HUES64 (cell line): ENCODE measurements at regions not wholly inside any gene's neighbourhood (a gene's known extent, or its start where the extent isn't known, plus 50 kb on each side); places are given as distances from the start of the nearest gene placed in this dataset.

ENCODE experiments used
- H3K27ac ChIP-seq: 2 replicates; pipeline ENCODE4 v1.7.0; 2013; ENCODE audit warnings: low read depth, low read length, inconsistent platforms
- H3K27me3 ChIP-seq: 2 replicates; pipeline ENCODE4 v1.6.1; 2013; ENCODE audit warnings: mild to moderate bottlenecking, low read length; ENCODE audit not compliant: insufficient read depth
- H3K36me3 ChIP-seq: 2 replicates; pipeline ENCODE4 v1.6.1; 2013; ENCODE audit warnings: mild to moderate bottlenecking, low read length; ENCODE audit not compliant: insufficient read depth
- H3K4me1 ChIP-seq: 2 replicates; pipeline ENCODE4 v1.6.1; 2013; ENCODE audit warnings: mild to moderate bottlenecking, low read length, moderate library complexity; ENCODE audit not compliant: insufficient read depth
- H3K4me3 ChIP-seq: 2 replicates; pipeline ENCODE4 v1.5.1; 2013; ENCODE audit warnings: mild to moderate bottlenecking, low read length, moderate library complexity
- H3K9ac ChIP-seq: 2 replicates; pipeline ENCODE4 v1.6.1; 2013; ENCODE audit warnings: mild to moderate bottlenecking, low read depth, low read length
- H3K9me3 ChIP-seq: 2 replicates; pipeline ENCODE4 v1.6.1; 2013; ENCODE audit warnings: low read depth, low read length; ENCODE audit not compliant: insufficient read depth
- WGBS: fragments of 150-250, 120-280 bp; methylation state at CpG from one replicate; pipeline ENCODE4 v1.1.7; 2013; ENCODE audit warnings: missing lambda C conversion rate; 5-methylcytosine and 5-hydroxymethylcytosine counted together

GRCh38 chr4:166426300-166426863 lies 553.3 kb downstream of the TLL1 start:
- H3K27ac ChIP-seq: no peak overlapping the region
- H3K9ac ChIP-seq: no peak overlapping the region
- H3K27me3 ChIP-seq: no peaks in the 10 kb centered on the region
- no peaks in the 10 kb centered on the region for H3K36me3 ChIP-seq
- H3K9me3 ChIP-seq: no peaks in the 10 kb centered on the region
- H3K4me3 ChIP-seq: no peak overlapping the region
- H3K4me1 ChIP-seq: no peaks in the 10 kb centered on the region
- WGBS: 100% methylated on average over 1 of the region's 2 CpGs

DNA sequence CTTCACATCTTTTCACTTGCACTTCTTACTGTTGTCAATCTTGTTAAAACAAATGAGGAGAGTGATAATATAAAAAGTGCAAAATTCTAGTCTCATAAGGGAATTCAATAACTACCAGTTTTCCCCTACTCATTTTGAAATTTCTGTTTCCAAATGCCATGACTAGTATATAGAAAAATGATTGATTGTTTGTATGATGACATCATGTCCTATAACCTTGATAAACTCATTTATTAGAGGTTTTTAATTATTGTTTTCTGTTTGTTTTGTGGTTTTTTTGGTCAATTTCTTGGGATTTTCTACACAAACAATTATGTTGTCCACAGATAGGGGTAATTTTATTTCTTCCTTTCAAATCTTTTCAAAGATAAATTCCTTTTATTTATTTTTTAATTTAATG lies 559.1 kb downstream of the TLL1 start:
- Histone ChIP-seq H3K36me3 (no peaks in the 10 kb centered on the region), H3K9me3 (no peaks in the 10 kb centered on the region), H3K9ac (no peak overlapping the region), H3K4me3 (no peak overlapping the region), H3K27ac (no peak overlapping the region), H3K4me1 (no peaks in the 10 kb centered on the region), H3K27me3 (no peaks in the 10 kb centered on the region)

- H3K4me3 ChIP-seq: no peak overlapping the region
- H3K27ac ChIP-seq: no peak overlapping the region
Measured at GRCh38 chr4:166432842-166433241, 559.8 kb downstream of the TLL1 start.

DNA sequence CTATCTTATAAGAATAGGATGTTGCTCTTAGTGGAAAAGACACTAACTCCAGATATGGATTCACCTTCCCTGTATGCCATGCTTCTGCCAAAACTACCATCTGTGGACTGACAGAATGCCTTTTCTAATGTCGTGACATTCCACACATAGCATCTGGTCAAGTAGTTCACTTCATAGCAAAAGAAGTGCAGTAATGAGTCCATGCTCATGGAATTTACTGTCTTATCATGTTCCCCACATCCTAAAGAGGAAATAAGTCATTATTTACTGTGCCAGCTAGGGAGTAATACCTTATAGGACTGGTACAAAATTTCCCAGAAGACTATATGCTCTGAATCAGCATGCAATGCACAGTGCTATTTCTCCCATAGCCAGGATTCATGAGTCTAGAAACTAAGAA lies 562.4 kb downstream of the TLL1 start:
- Histone ChIP-seq H3K9ac (no peak overlapping the region), H3K4me3 (no peak overlapping the region), H3K27ac (no peak overlapping the region; the same call in 1 of the 2 replicates), H3K27me3 (no peaks in the 10 kb centered on the region), H3K9me3 (no peaks in the 10 kb centered on the region), H3K4me1 (no peaks in the 10 kb centered on the region), H3K36me3 (no peaks in the 10 kb centered on the region)
- 0% methylated on average over 1 of the region's 1 CpG for WGBS

More at GRCh38 chr4:166432842-166433241, 559.8 kb downstream of the TLL1 start:
- H3K4me1 ChIP-seq: no peaks in the 10 kb centered on the region
- no peaks in the 10 kb centered on the region for H3K36me3 ChIP-seq
- no peaks in the 10 kb centered on the region for H3K27me3 ChIP-seq
- no peak overlapping the region for H3K9ac ChIP-seq
- H3K9me3 ChIP-seq: no peaks in the 10 kb centered on the region

GRCh38 chr4:166458756-166459155 lies 585.7 kb downstream of the TLL1 start:
- H3K27ac ChIP-seq: no peak overlapping the region
- no peaks in the 10 kb centered on the region for H3K4me1 ChIP-seq
- no peaks in the 10 kb centered on the region for H3K36me3 ChIP-seq
- H3K4me3 ChIP-seq: no peak overlapping the region
- H3K9me3 ChIP-seq: 0 out of 2 replicates have a peak, but pooled peaks cover 3% of the 10 kb centered on the region
- 98% methylated on average over 1 of the region's 1 CpG for WGBS
- H3K27me3 ChIP-seq: no peaks in the 10 kb centered on the region
- H3K9ac ChIP-seq: no peak overlapping the region

DNA sequence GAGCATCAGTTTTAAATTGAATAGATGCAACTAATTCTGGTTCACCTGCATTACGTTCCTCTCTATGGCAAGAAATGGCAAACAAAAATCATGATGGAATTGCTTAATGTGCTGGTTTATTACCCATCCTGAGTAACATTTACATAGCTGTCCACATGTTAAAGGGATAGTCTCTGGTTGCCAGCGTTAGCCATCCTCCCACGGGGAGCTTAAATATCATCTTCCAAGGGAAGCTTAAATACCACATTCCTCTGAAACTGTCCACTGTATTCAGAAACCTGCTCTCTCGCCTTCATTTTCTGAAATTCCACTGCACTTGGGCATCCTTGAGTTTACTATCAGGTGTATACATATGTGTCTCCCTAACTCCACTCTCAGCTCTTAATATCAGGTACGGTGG lies 586.6 kb downstream of the TLL1 start:
- no peak overlapping the region for H3K9ac ChIP-seq
- no peaks in the 10 kb centered on the region for H3K27me3 ChIP-seq
- no peak overlapping the region for H3K4me3 ChIP-seq
- H3K9me3 ChIP-seq: 0 out of 2 replicates have a peak, but pooled peaks cover 3% of the 10 kb centered on the region
- H3K4me1 ChIP-seq: no peaks in the 10 kb centered on the region
- 98% methylated on average over 3 of the region's 5 CpGs for WGBS
- H3K27ac ChIP-seq: no peak overlapping the region
- no peaks in the 10 kb centered on the region for H3K36me3 ChIP-seq

DNA sequence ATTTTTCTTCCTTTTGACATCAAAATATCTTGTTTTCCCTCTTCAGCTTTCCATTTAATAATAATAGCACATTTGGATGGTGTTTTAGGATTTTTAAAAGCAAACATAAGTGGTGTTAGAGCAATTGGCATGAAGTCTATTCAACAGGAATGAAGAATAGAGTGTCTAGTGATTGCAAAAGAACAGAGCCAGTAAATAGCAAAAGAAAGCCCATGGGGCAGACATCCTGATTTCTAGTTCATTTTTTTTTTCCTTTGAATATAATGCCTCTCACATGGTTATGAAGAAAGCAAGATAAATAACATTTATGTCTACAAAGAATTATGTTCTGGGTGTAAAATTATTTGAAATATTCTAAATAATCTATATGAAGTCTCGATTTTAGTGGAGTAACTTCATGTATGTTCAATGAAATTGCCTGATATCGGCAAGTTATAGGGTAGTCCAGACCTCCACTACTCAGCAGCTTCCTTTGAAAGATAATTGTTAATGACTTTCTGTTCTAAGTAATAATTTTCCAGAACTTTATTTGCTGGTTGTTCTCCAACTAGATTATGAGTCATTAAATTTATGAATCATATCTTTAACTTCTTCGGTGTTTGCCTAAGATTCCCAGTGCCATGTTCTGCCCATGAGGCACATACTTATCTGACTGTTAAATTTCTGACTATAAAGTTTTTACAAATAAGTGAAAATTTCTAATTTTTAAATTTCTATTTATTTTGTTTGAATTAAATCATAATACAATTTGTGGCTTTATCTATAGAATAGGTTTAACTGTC lies 587.9 kb downstream of the TLL1 start:
- H3K4me1 ChIP-seq: no peaks in the 10 kb centered on the region
- no peaks in the 10 kb centered on the region for H3K27me3 ChIP-seq
- no peak overlapping the region for H3K27ac ChIP-seq
- H3K4me3 ChIP-seq: no peak overlapping the region
- H3K36me3 ChIP-seq: no peaks in the 10 kb centered on the region
- H3K9ac ChIP-seq: no peak overlapping the region
- no peaks in the 10 kb centered on the region for H3K9me3 ChIP-seq
- 90% methylated on average over 2 of the region's 3 CpGs for WGBS

DNA sequence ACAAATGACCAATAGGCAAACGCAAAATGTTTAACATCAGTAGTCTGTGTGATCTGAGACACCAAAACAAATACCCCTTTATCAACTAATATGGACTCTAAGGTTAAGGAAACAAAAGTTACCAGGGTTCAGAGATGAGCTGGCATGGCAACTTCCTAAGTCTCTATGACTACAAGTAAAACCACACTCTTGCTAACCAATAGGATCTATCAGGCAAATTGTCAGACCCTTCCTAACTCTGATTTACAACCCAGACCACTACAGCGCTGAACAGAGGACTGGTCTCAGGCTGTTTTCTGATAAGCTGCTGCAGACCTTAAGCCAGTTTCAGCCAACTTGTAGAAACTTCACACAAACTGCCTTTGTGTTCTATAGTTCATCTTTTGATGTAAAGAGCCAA lies 608.0 kb downstream of the TLL1 start:
- Histone ChIP-seq H3K4me3 (no peak overlapping the region), H3K27ac (no peak overlapping the region), H3K9me3 (no peaks in the 10 kb centered on the region), H3K36me3 (no peaks in the 10 kb centered on the region), H3K27me3 (no peaks in the 10 kb centered on the region), H3K9ac (no peak overlapping the region), H3K4me1 (no peaks in the 10 kb centered on the region)
- 93% methylated on average over 1 of the region's 2 CpGs for WGBS

DNA sequence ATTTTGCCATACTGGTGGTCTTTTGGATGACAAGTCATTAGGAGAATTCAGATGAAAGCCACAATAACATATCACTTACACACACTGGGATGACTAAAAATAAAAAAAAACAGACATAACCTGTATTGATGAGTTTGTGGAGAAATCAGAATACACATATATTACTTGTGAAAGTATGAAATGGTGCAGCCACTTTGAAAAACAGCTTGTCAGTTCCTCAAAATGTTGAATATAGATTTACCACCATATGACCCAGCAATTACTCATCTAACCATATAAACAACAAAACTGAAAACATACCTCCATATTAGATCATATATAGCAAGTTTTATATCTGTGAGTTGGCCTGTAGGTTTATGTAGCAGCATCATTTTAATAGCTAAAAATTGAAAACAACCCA lies 608.7 kb downstream of the TLL1 start:
- Histone ChIP-seq H3K4me3 (no peak overlapping the region), H3K27ac (no peak overlapping the region), H3K36me3 (no peaks in the 10 kb centered on the region), H3K9ac (no peak overlapping the region), H3K4me1 (no peaks in the 10 kb centered on the region), H3K9me3 (no peaks in the 10 kb centered on the region), H3K27me3 (no peaks in the 10 kb centered on the region)

DNA sequence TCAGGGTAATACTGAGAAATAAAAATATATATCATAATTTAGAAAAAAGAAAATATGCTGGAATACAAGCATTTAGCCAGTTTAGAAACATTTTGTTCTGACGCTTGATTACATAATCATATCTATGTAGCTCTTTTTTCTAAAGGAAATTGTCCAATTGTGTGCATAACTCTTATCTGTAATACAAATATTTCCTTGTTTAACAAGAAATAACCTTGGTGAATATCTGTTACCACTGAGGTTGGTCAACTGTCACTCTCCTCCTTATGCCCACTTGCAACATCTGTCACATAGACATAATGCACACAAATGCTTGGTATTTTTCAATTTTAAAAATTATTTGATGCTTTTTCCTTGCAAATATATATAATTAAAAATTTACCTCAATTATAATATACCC lies 609.7 kb downstream of the TLL1 start:
- Histone ChIP-seq H3K27ac (no peak overlapping the region), H3K36me3 (no peaks in the 10 kb centered on the region), H3K9me3 (no peaks in the 10 kb centered on the region), H3K9ac (no peak overlapping the region), H3K4me1 (no peaks in the 10 kb centered on the region), H3K4me3 (no peak overlapping the region), H3K27me3 (no peaks in the 10 kb centered on the region)
- WGBS: no CpG with 5 or more reads among the region's 1 CpG

DNA sequence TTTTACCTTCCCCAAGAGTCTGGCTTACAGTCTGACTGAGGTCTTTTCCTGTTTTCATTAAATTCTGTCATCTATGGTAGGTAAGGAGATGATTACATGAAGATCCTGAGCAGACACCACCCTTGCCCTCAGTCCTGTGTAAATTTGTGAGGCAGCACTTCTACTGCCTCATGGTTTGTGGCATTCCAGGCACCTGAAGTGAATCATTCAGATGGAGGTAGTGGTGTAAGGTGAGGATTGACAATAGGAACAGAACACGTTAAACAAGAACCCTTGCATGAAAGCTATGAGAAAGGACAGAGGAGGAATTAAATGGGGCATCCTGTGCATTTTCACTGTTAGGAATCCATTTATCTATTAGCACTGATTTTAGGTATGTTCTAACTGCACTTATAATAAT lies 618.6 kb downstream of the TLL1 start:
- Histone ChIP-seq H3K9me3 (no peaks in the 10 kb centered on the region), H3K4me1 (no peaks in the 10 kb centered on the region), H3K9ac (no peak overlapping the region), H3K27me3 (no peaks in the 10 kb centered on the region), H3K36me3 (no peaks in the 10 kb centered on the region), H3K4me3 (no peak overlapping the region), H3K27ac (no peak overlapping the region)
- 97% methylated on average over 1 of the region's 1 CpG for WGBS
